ENCODE measurements at regions not wholly inside any gene's neighbourhood (a gene's known extent, or its start where the extent isn't known, plus 50 kb on each side); places are given as distances from the start of the nearest gene placed in this dataset.

DNA sequence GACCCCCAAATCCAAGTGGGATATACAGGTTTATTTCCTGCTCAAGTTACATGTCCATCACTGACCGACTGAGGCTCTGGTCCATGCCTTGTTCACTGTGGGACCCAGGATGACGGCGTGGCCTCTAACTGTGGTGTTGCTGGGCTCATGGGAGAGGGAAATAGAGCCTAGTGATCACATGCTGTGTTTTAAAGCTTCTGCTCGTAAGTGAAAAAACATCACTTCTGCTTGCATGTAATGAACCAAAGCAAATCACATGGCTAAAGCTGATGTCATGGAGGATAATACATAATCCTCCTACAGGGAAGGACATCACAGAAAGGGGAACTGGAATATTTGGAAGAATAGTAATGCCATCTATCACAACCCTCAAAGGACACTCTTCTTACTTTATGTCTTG, 107.6 kb downstream of the FASLG start:
- TF ChIP-seq CTCF (IDR thresholded peaks at IDR 0.05; ENCODE audit: control extremely low read depth in 1 of 3, insufficient read depth in 1 of 3, low read depth in 1 of 3, low read length in 3 of 3) (no peak), GTF2F1 (IDR thresholded peaks at IDR 0.05; ENCODE audit: borderline replicate concordance, low read depth, low read length) (no peak), RFX5 (IDR thresholded peaks at IDR 0.05; ENCODE audit: borderline replicate concordance, low read depth, low read length) (no peak), ZNF274 (IDR thresholded peaks at IDR 0.05; ENCODE audit: borderline replicate concordance, extremely low read depth, low read length) (no peak), EP300 (IDR thresholded peaks at IDR 0.05; ENCODE audit: borderline replicate concordance in 1 of 2, low read depth in 2 of 2, low read length in 2 of 2) (no peak), EZH2 (IDR thresholded peaks at IDR 0.05; ENCODE audit: low read depth, low read length, severe bottlenecking) (no peak), YY1 (IDR thresholded peaks at IDR 0.05; ENCODE audit: low read depth, low read length) (no peak), TAF1 (IDR thresholded peaks at IDR 0.05; ENCODE audit: low read depth, low read length) (no peak), SUZ12 (IDR thresholded peaks at IDR 0.05; ENCODE audit: low read length) (no peak), RNF2 (IDR thresholded peaks at IDR 0.05; ENCODE audit: borderline replicate concordance, low read depth, low read length, missing control alignments, poor library complexity, severe bottlenecking) (no peak), CEBPB (IDR thresholded peaks at IDR 0.05; ENCODE audit: low read depth, low read length) (no peak), JUN (IDR thresholded peaks at IDR 0.05; ENCODE audit: low read depth, low read length) (no peak)
- TF ChIP-seq, protein P1, sequence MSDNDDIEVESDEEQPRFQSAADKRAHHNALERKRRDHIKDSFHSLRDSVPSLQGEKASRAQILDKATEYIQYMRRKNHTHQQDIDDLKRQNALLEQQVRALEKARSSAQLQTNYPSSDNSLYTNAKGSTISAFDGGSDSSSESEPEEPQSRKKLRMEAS (IDR thresholded peaks at IDR 0.05), result no peak
- TF ChIP-seq, protein P2, sequence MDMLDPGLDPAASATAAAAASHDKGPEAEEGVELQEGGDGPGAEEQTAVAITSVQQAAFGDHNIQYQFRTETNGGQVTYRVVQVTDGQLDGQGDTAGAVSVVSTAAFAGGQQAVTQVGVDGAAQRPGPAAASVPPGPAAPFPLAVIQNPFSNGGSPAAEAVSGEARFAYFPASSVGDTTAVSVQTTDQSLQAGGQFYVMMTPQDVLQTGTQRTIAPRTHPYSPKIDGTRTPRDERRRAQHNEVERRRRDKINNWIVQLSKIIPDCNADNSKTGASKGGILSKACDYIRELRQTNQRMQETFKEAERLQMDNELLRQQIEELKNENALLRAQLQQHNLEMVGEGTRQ (IDR thresholded peaks at IDR 0.05; ENCODE audit: low read length), result no peak

Data from H1 (cell line).